Central memory CD8-positive, alpha-beta T cell (primary cell): ENCODE measurements at regions not wholly inside any gene's neighbourhood (a gene's known extent, or its start where the extent isn't known, plus 50 kb on each side); places are given as distances from the start of the nearest gene placed in this dataset.
"Not testable (repeated sequence)": the region's sequence is repeated elsewhere in the genome, so short reads cannot be mapped to it uniquely, and the experiment has no call there.

Source experiments
- ATAC-seq: fragments of 150-1000 bp; cut with Tn5 transposase; replicated peaks from 2 replicates; pipeline ENCODE4 v1.10.0; 2022; ENCODE audit warnings: mild to moderate bottlenecking, moderate FRiP score, moderate number of reproducible peaks; ENCODE audit not compliant: poor library complexity, severe bottlenecking; ENCODE audit errors: extremely low read depth
- DNase-seq, 2 donors: peaks; one replicate each; pipeline ENCODE4 v3.0.0; 2021; ENCODE audit warnings: low spot score in 2 of 2
- H3K27ac Mint-ChIP-seq: one replicate; pipeline ENCODE4 v1.8.0; 2022; ENCODE audit warnings: low read depth, mild to moderate bottlenecking, moderate library complexity, mixed read lengths
- H3K27me3 Mint-ChIP-seq: one replicate; pipeline ENCODE4 v1.8.0; 2022; ENCODE audit warnings: mixed read lengths
- H3K36me3 Mint-ChIP-seq: one replicate; pipeline ENCODE4 v1.8.0; 2022; ENCODE audit warnings: mild to moderate bottlenecking, moderate library complexity, mixed read lengths; ENCODE audit not compliant: insufficient read depth
- H3K4me1 Mint-ChIP-seq: one replicate; pipeline ENCODE4 v1.8.0; 2022; ENCODE audit warnings: mixed read lengths
- H3K4me3 Mint-ChIP-seq: one replicate; pipeline ENCODE4 v1.8.0; 2022; ENCODE audit warnings: mild to moderate bottlenecking, moderate library complexity, mixed read lengths
- H3K9me3 Mint-ChIP-seq: one replicate; pipeline ENCODE4 v1.8.0; 2022; ENCODE audit warnings: mixed read lengths

DNA sequence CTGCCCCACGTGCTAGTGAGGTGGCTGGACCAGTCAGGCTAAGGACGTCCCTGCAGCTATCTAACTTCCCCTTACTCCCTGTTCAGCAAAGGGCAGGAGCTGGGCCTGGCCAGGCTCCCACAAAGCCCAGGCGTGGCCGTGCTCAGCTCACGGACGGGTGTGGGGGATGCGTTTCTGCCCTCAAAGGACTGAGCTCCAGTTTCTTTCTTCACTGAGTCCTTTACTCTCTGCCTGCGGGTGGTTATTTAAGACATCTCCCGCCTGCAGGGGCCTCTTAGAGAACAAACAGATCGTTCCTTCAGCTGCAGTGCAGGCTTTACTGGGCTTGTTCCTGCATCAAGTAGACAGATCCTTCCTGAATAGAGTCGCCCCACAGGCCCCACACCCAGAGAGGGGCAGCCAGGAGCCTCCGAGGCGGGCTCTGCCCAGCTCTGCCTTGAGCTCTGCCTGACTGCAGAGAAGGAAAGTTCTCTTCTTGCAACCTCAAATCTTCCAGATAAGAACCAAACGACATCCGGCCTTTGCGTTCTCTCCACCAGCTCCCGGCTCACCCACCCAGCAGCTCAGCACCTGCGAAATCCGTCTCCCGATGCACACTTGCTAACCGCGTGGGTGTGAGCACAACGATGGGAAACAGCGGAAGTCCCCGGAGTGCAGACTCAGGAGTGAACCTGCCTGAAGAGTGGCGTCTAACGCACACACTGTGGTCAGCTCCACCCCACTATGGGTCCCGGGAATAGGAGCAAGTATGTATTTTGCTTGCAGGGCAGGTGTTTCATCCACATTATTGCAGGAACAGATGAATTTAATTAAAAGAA, 460.0 kb downstream of the PREX1 start:
- H3K9me3 Mint-ChIP-seq, H3K27ac Mint-ChIP-seq, DNase-seq, H3K36me3 Mint-ChIP-seq, H3K4me1 Mint-ChIP-seq, H3K4me3 Mint-ChIP-seq, ATAC-seq: not testable (repeated sequence)
- peaks cover 57% of the 10 kb centered on the region for H3K27me3 Mint-ChIP-seq

GRCh38 chr20:48366230-48366629, 461.6 kb downstream of the PREX1 start:
- DNase-seq (no peak), ATAC-seq (no peak)
- H3K36me3 Mint-ChIP-seq: peaks cover 2% of the 10 kb centered on the region
- peaks cover 54% of the 10 kb centered on the region for H3K27me3 Mint-ChIP-seq
- no peaks in the 10 kb centered on the region for H3K4me1 Mint-ChIP-seq
- H3K27ac Mint-ChIP-seq: no peak overlapping the region
- no peak overlapping the region for H3K4me3 Mint-ChIP-seq
- H3K9me3 Mint-ChIP-seq: no peaks in the 10 kb centered on the region

- Mint-ChIP-seq H3K4me1 (no peaks in the 10 kb centered on the region), H3K36me3 (peaks cover 2% of the 10 kb centered on the region), H3K9me3 (no peaks in the 10 kb centered on the region), H3K27ac (no peak overlapping the region), H3K4me3 (no peak overlapping the region), H3K27me3 (peaks cover 52% of the 10 kb centered on the region)
- no peak for ATAC-seq
- DNase-seq: no peak
Observed at GRCh38 chr20:48364688-48365421, 462.9 kb downstream of the PREX1 start.

DNA sequence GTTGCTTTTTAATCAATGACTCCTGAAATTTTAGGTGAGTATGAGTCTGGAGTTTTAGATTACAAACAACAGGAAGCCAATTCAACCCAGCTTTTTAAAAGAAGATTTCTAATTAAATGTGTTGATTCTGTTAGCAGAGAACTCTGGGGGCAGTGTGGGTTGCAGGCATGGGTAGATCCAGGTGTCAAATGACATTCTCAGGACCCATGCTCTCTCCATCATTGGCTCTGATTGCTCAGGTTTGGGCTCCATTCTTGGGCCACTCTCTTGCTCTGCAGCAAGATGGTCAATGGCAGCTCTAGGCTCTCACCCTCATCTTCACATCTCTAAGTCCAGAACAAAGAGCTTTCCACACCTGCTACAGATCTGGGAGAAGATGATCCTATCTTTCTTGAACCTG, 463.7 kb downstream of the PREX1 start:
- H3K27ac Mint-ChIP-seq: no peak overlapping the region
- H3K36me3 Mint-ChIP-seq: peaks cover 2% of the 10 kb centered on the region
- ATAC-seq (no peak), DNase-seq (no peak)
- no peaks in the 10 kb centered on the region for H3K4me1 Mint-ChIP-seq
- peaks cover 52% of the 10 kb centered on the region for H3K27me3 Mint-ChIP-seq
- H3K9me3 Mint-ChIP-seq: no peaks in the 10 kb centered on the region
- H3K4me3 Mint-ChIP-seq: no peak overlapping the region

GRCh38 chr20:48360342-48360975, 467.3 kb downstream of the PREX1 start:
- Mint-ChIP-seq H3K4me3 (no peak overlapping the region), H3K4me1 (no peaks in the 10 kb centered on the region), H3K36me3 (no peaks in the 10 kb centered on the region), H3K27me3 (peaks cover 44% of the 10 kb centered on the region), H3K9me3 (no peaks in the 10 kb centered on the region), H3K27ac (no peak overlapping the region)
- no peak for ATAC-seq
- no peak for DNase-seq

- ATAC-seq: no peak
- Mint-ChIP-seq H3K9me3 (no peaks in the 10 kb centered on the region), H3K4me3 (no peak overlapping the region), H3K27ac (no peak overlapping the region), H3K4me1 (no peaks in the 10 kb centered on the region), H3K27me3 (peaks cover 38% of the 10 kb centered on the region), H3K36me3 (no peaks in the 10 kb centered on the region)
- DNase-seq: no peak
Observed at GRCh38 chr20:48359692-48360341, 468.0 kb downstream of the PREX1 start.

DNA sequence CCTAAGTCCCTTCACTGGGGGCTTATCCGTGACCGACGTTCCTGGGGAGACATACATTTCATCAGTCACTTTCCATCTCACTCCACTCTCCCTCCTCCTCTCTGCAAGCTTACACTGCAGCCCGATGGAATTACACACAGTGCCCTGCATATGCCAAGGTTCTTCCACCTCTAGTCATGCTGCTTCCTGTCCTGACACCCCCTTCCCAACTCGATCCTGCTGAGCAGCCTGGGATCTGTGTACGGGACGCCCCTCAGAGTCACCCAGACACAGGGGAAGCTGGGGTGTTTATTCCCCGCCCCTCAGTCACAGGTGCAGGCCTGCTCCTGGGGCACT, 468.8 kb downstream of the PREX1 start:
- ATAC-seq, DNase-seq, H3K4me1 Mint-ChIP-seq, H3K27ac Mint-ChIP-seq, H3K36me3 Mint-ChIP-seq, H3K9me3 Mint-ChIP-seq, H3K4me3 Mint-ChIP-seq: not testable (repeated sequence)
- H3K27me3 Mint-ChIP-seq: peaks cover 30% of the 10 kb centered on the region

DNA sequence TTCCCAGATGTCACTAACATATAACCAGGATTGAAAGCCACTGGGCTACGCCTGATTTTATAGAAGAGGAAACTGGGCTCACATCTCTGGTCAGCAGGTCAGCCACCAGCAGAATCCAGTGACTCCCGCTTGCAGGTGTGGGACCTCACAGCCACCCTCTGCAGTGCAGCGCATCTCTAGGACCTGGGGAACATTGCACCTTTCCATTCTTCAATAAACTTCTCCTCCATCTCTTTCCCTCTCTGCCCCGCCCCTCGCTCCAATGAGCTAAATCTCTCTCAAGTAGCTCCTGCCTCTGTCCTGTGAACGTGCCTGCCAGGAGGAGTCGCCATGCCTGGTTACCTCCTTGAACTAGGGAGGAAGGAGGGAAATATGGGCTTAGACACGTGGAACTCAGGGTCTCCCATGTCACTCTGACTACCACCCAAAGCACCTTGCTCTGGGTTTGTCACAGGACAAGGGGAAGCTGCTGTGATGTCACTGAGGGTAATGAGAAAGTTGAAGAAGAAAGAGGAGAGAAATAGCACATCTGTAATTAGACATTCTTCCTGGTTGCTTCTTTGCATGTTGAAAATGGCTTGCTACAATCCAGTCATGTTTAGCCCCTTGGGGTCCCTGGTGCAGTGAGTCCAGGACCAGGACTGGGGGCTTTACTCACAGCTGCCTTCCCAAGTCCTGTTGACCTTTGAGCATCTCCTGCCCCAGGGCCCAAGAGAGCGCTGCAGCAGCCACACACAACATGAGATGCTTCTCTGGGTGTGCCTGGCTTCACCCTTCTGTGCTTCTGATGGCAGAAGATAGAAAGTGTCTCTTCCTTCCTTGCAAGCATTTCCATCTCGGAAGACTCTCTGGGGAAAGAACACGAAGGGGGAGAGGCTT, 469.4 kb downstream of the PREX1 start:
- no peaks in the 10 kb centered on the region for H3K36me3 Mint-ChIP-seq
- DNase-seq (no peak), ATAC-seq (no peak)
- H3K4me1 Mint-ChIP-seq: no peaks in the 10 kb centered on the region
- no peaks in the 10 kb centered on the region for H3K9me3 Mint-ChIP-seq
- no peak overlapping the region for H3K27ac Mint-ChIP-seq
- H3K4me3 Mint-ChIP-seq: no peak overlapping the region
- H3K27me3 Mint-ChIP-seq: peaks cover 27% of the 10 kb centered on the region

DNA sequence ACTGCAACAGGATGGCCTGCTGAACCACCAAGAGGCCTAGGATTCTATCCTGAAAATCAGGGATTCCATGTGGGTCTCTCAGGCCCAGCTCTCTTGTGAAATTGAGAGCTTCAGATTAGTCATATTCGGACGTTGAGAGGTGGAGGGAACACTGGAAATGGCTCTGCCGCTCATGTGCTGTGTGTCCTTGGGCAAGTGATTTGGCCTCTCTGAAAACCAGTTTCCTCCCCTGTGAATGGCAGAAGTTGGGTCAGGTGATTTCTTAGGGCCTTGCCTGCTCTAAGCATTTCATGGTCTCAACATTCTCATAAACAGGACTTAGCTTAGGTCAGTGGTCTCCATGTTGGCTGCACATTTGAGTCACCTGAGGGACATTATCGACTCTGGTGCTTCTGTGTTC, 470.1 kb downstream of the PREX1 start:
- peaks cover 31% of the 10 kb centered on the region for H3K27me3 Mint-ChIP-seq
- DNase-seq (no peak), ATAC-seq (no peak)
- no peak overlapping the region for H3K4me3 Mint-ChIP-seq
- no peaks in the 10 kb centered on the region for H3K36me3 Mint-ChIP-seq
- no peak overlapping the region for H3K27ac Mint-ChIP-seq
- H3K4me1 Mint-ChIP-seq: no peaks in the 10 kb centered on the region
- H3K9me3 Mint-ChIP-seq: no peaks in the 10 kb centered on the region

GRCh38 chr20:48354903-48355302, 472.9 kb downstream of the PREX1 start:
- Mint-ChIP-seq H3K4me3 (no peak overlapping the region), H3K27ac (no peak overlapping the region), H3K4me1 (no peaks in the 10 kb centered on the region), H3K27me3 (peaks cover 36% of the 10 kb centered on the region), H3K36me3 (peaks cover 2% of the 10 kb centered on the region), H3K9me3 (no peaks in the 10 kb centered on the region)
- DNase-seq (no peak), ATAC-seq (no peak)

- no peak overlapping the region for H3K4me3 Mint-ChIP-seq
- ATAC-seq (no peak), DNase-seq (no peak)
- peaks cover 2% of the 10 kb centered on the region for H3K36me3 Mint-ChIP-seq
- no peaks in the 10 kb centered on the region for H3K4me1 Mint-ChIP-seq
- no peaks in the 10 kb centered on the region for H3K9me3 Mint-ChIP-seq
- no peak overlapping the region for H3K27ac Mint-ChIP-seq
- peaks cover 42% of the 10 kb centered on the region for H3K27me3 Mint-ChIP-seq
Observed at GRCh38 chr20:48354320-48354876, 473.4 kb downstream of the PREX1 start.

DNA sequence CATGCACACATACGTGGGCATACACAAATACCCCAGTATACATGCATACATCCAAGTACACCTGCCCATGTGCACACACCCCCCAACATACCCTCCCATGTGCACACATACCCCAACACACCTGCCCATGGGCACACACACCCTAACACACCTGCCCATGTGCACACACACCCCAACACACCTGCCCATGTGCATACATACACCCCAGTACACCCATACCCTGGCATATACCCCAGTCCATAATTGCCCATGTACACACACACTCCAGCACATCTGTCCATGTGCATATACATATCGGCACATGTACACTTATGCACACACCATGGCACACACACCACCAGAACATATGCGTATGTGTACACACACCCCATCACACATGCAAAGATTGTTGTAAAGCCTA, 475.2 kb downstream of the PREX1 start:
- no peak overlapping the region for H3K27ac Mint-ChIP-seq
- no peak overlapping the region for H3K4me3 Mint-ChIP-seq
- H3K27me3 Mint-ChIP-seq: peaks cover 57% of the 10 kb centered on the region
- no peak for DNase-seq
- H3K4me1 Mint-ChIP-seq: no peaks in the 10 kb centered on the region
- no peak for ATAC-seq
- peaks cover 2% of the 10 kb centered on the region for H3K36me3 Mint-ChIP-seq
- H3K9me3 Mint-ChIP-seq: no peaks in the 10 kb centered on the region
